Peyer's patch (tissue), 4 donors: ENCODE measurements at regions not wholly inside any gene's neighbourhood (a gene's known extent, or its start where the extent isn't known, plus 50 kb on each side); places are given as distances from the start of the nearest gene placed in this dataset.

Source experiments
- CTCF ChIP-seq, 6 experiments: fragments of 450-650 bp in 4 of 6; fragments of 200-600 bp in 2 of 6; sonication (generic) in 1 of 6; IDR thresholded peaks; one replicate each; pipeline ENCODE4 v1.5.1; 2017 to 2019; ENCODE audit warnings: antibody characterized with exemption in 6 of 6, mild to moderate bottlenecking in 3 of 6, moderate library complexity in 1 of 6
- POLR2A ChIP-seq, 2 donors: fragments of 450-650 bp; IDR thresholded peaks; one replicate each; pipeline ENCODE4 v1.5.1; 2017; ENCODE audit warnings: antibody characterized with exemption in 2 of 2, mild to moderate bottlenecking in 2 of 2, moderate library complexity in 2 of 2

GRCh38 chr20:19083136-19083621 is 129.3 kb upstream of the SLC24A3 start:
- no peak for TF ChIP-seq CTCF (IDR thresholded peaks at IDR 0.05)
- no peak for TF ChIP-seq POLR2A (IDR thresholded peaks at IDR 0.05)
